GM21786 (cell line): ENCODE measurements at regions not wholly inside any gene's neighbourhood (a gene's known extent, or its start where the extent isn't known, plus 50 kb on each side); places are given as distances from the start of the nearest gene placed in this dataset.
A peak's percentile ranks its signal among the peaks of the same experiment; 100 is the strongest.

Experiments
- ATAC-seq: cut with Tn5 transposase; IDR thresholded peaks from one replicate; pipeline ENCODE4 v1.9.1; 2021; ENCODE audit not compliant: unreplicated experiment

DNA sequence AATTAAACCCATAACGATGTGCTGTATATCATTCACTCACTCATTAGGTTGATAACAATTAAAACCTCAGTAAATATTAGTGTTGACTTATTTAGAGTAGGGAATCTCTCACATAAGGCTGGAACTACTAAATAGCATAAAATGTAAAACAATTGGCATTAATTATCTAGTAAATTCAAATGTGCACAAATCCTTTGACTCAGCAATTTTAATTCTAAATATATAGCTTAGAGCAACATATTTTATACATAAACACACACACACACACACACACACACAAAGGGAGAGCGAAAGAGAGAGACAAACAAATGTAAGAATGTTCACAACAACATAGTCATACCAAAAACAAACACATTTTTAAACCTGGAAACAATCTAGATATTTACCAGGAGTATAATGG, 443.1 kb upstream of the KCNH7 start:
- no peak for ATAC-seq

DNA sequence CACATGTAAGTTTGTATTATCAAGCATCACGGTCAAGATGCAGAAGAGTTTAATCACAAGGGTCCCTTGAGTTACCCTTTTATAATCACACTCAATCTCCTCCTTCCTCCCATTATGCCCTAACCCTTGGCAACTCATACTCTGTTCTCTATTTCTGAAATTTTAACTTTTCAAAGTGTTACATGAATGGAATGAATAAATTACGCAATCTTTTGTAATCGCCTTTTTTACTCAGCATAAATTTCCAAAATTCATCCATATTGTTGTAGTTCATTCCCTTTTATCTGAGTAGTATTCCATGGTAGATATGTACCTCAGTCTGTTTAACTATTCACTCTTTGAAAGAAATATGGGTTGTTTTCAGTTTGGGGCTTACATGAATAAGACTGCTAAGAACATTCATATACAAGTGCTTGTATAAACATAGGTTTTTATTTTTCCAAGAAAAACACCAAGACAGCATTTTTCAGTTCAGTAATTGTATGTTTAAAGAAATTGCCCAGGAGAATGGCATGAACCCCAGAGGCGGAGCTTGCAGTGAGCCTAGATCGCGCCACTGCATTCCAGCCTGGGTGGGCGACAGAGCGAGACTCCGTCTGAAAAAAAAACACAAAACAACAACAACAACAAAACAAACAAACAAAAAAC, 430.9 kb upstream of the KCNH7 start:
- no peak for ATAC-seq

DNA sequence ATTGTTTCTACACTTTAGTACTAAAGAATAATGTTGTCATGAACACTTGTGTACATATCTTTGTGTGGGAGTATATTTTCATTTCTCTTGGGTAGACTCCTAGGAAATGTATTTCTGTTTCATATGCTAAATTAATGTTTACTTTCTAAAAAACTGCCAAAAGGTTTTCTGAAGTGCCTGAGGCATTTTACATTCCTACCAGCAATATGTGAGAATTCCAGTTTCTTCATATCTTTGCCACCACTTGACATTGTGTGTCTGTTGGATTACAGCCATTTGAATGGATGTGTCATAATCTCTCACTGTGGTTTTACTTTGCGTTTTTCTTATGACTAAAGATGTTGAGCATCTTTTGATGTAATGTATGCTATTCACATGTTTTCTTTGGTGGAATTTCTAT, 428.2 kb upstream of the KCNH7 start:
- ATAC-seq, result no peak

DNA sequence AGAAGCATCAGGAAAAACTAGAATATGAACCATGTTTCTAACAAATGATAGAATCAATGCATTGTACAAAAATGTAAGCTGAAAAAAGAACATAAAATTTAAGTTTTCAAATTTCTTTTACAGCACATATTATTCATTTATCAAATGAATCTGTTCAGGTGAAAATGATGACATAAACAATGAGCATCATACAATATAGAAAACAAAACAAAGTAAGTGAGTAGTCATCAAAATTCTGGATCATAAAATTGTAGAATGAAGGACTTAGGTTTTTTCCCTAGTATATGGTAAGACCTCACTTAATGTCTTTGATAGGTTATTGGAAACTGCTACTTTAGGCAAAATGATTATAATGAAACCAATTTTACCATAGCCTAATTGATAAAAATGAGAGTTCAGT, 427.0 kb upstream of the KCNH7 start:
- no peak for ATAC-seq

DNA sequence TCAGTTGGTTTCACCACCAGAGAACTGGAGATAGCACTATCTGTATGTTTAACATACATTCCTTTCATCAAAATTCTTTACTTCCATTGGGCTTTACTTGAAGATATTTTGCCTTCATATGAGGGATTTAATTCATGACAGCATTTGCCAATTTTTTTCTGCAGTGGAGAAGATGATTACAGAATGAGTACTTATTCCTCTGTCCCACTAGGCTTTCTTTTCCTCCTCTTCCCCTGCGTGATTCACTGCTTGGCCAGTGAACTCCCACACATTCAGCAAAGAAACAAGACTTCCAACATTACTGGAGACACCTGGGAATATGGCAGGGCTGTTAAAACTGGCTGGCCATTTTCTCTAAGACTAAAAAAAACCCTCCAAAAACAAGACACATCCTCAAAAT, 425.8 kb upstream of the KCNH7 start:
- no peak for ATAC-seq

DNA sequence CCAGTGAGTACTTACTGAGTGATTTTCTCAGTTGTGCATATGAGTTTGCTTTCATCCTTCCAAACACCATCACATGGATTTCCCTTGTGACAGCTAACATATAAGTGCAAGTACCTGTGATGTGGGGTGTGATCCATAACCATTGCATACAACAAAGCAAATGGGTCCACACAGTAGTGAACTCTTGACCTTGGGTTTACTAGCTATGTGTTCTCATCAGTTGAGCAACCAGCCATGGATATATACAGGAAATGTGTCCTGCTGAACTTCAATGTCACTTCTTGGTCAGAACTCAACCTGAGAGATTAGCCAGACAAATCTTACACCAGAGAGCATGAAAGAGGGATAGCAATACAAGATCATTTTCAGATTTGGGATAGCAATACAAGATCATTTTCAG, 420.9 kb upstream of the KCNH7 start:
- no peak for ATAC-seq

DNA sequence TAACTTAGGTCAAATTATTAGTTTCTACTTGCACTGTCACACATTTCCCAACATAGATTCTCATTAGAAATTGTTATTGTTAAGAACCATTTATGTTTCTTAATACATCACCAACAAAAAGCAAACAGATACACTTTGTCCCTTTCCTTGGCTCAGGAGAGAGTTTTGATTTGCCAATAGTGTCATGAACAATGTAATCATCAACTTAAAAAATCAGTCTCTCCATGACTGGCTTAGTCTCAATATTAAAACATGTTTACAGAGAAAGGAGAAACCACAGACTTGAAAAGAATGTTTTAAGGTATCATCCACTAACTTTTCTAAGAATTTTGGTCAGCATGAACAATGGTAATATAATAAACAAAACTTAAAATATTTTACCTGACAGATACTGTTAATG, 416.5 kb upstream of the KCNH7 start:
- ATAC-seq, result no peak

DNA sequence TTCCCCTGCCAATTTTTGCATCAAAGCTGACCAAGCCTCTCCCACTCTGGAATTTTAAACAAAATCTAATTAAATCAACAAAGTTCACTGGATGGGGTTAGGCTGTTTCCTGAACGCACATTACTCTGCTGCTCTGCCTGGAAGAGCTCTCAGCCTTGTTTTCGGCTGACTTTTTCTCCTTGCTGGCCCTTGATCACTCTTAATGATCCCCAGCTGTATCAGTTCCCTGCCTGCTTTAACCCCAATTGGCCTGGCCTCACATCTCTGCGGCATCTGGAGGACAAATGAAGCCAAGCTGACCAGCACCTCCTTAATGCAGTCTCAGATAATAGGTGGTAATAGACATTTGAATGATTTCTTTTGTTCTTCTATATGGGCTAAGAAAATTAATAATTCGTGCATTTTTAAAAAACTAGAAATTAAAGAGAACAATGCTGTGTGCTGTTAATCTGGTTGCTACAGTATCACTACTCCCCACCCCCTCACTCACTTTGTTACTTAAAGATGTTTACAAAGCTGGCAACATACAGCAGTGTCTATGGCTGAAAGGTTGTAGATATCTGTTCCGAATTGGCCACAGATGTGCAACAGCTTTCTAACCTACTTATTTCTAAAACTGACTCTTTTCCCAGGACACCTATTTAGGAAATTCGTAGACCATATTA, 415.2 kb upstream of the KCNH7 start:
- ATAC-seq, result no peak

DNA sequence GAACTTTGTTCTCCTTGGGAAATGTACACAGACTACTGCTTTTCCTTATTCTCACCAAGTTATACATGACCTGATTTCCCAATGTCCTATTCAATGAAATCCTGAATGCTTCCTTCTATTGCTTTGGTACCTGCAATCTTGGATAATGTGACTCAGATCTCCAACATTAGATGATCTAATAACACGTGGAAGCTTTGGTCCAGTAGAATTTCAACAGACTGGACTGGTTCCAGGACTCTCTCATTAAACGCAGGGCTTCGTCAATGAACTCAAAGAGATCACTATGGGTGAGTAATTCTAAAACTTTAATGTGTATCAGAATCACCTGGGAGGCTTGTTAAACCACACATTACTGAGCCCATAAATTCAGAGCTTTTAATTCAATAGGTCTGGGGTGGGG, 413.6 kb upstream of the KCNH7 start:
- ATAC-seq, result no peak

DNA sequence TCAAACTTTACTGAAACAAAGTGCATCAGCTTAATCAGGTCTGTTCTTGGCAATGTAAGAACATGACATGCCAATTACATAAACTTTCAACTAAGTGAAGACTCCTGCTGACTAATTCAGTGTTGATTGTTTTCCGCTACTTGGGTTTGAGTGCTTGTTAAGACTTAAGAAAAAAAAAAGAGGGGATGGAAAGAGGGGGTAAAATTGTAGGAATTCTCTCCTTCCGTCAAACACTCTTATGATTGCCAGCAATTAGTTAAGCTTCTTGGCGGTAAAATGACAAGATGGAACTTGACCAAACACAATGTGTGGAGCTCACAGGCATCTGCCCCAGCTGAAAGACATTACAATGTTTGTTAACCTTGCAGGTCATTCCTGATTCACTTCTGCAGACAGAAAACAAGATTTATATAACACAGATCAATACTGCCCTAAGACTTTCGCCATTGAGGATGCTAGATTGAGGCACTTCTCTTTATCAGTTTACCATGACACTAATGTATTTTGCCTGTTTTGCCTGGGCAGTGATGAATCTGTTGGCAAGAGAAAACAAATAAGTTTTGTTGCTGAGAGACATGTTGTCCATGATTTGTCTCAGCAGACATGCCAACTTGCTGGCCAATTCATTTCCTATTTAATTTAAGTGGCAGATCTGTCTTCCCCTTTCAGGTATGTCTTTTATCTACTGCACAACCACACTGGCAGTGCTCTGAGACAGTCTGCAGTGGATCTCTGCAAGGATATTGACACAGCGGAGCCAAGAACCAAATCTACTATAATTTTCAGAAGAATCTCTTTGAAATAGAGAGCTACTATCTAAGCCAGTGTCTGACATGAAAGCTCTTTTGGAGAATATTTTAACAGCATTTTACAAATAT, 410.0 kb upstream of the KCNH7 start:
- no peak for ATAC-seq

DNA sequence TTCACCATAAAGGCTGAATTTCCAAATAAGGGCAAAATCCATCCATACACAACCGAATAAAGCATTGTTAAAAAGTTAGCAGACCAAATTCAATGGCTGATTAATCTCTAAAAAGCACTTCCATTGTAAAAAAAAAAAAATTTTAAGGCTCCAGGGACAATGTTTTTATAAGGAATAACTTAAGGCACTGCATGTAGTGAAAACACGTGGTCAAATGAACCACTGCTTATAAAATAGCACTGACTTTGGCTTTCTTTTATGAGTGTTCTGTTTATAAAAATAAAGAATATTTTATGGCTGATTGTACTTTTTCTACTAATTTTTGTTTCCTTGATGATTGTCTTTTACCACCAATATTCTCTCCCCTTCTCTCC, 409.3 kb upstream of the KCNH7 start:
- ATAC-seq, result no peak

DNA sequence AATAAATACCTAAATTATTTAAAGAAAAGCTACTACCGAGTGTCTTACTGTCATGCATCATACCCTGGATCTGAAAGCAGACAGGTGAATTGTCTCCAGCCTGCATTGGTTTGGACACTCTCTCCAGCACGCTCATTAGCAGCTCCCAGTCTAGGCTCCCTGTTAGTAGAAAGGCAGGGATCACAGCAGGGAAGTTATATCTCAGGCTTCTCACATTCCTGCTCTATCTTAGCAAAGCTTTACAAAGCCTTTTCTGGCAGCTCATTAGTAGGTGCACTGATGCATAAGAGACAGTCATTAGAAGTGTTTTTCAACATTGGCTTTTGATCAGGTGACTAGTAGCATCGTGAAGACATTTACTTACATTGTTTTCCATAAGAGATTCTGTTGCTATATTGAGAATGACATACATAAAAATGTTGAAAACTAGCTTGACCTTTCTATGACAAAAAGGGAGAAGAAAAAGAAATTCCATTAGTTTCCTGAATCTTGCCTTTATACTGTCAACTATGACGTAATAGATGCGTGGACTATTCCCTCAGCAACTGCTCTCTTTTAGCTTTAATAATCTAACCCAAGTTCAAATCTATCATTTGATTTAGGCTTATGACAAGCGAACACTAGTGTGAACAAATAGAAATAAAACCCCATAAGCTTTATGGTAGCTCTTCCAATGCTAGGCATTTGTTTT, 408.7 kb upstream of the KCNH7 start:
- ATAC-seq, result no peak

DNA sequence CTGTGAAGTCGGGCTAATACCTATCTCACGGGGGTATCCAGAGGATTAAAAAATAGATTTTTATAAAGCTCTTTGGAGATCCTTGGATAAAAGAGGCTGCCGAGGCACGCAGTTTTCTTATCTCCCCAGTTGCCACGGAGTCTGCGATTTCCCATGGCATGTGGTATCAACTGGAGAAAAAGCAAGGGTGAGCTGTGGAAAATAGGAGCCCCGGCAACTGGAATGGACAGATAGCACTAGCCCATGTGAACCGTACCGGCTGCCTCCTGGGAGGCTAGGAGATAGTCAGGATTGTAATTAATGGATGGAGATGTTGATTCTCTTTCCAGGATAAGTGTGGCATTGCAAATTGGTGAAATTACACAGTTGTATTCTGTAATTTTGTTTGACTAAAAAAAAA, 407.6 kb upstream of the KCNH7 start:
- ATAC-seq, result no peak

DNA sequence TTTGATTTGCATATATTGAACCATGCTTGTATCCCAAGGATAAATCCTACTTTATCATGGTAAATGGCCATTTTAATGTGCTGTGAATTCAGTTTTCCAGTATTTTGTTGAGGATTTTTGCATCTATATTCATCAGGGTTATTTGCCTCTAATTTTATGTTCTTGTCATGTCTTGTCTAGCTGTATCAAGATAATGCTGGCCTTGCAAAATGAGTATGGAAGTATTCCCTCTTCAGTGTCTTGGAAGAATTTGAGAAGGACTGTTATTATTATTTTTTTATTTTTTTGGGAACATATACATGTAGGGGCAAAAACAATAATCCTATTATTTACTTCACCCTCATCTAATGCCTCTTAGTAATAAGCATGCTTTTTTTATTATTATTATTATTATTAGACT, 398.0 kb upstream of the KCNH7 start:
- ATAC-seq, result no peak

DNA sequence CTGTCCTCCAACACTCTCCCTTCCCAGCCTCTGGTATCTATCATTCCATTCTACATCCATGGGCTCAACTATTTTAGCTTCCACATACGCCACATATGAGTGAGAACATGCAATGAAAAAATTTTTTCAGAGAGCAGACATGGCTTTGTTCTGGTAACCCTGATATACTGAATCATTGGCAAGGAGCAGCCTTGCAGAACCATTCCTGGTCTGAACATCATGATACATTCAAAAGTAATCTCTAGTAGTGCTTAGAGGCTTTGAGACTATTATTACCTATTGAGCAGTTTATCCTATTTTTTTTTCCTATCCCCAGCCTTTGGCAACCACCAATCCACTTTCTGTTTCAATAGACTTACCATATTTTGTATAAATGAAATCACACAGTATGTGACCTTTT, 393.1 kb upstream of the KCNH7 start:
- ATAC-seq, result no peak

DNA sequence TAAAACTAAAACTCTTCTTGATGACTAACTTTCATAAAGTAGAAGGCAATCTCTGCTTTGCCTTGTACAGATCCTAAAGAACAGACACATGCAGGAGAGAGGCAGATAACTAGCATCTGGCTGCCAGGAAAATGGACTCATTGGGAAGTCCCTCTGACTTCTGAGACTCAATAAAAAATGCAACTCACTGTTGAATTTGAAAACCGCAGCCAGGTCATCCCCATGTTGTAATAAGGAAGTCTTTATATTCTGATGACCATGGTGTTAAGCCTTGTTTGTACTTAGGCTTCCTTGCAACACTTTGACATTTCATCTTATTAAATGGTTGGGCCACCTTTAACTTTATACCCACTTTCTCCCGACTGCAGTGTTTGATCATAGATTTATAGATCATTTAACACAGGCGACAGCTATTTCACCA, 375.1 kb upstream of the KCNH7 start:
- peak; percentile 51 for ATAC-seq

DNA sequence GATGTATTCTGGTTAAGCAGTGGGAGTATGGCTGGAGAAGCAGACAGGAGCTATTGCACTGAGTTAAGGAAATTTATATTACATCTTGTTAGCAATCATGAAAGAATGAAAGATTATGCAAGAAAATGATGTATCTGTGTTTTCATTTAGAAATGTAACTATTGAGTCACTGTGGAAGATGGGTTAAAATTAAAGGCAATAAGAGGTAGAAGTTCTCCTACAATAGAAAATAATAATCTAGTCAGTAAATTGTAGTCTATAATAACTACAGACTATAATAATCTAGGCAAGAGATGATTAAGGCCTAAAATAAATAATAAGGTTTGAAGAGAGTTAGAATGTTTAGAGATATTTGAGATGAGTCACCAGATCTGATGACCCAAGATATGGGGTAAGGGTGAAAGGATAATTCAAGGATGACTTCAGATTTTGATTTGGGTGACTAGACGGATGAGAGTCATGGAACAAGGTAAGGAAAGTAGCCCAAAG, 371.9 kb upstream of the KCNH7 start:
- ATAC-seq, result no peak

DNA sequence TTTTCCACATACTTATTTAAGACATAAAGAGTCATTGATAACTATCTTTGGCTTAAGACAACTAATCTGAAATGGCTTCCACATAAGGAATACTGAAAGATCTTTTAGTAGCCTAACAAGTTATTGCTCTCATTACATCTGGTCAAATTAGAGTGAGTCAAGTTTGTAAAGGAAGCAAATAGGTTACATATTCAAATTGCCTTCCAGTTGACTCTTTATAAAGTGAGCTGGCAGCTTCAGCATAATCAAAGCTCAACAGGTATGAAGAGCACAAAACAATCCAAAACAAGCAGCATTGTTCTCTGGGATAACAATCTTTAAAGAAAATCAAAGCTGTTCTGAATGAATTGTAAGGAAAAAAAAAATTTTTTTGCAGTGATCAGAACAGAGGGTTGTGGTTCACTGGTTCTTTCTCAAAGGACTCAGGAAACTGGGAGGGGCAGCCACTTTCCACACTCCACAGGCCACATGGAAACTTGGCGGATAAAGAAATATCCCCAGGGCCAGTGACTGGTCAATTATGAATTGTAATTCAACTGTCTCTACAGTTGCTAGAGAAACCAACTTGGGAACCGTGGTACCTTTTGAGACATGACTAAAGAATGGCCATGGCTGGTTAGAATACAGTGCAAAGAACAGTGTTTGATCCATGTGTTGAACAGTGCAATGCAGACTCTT, 369.3 kb upstream of the KCNH7 start:
- ATAC-seq, result no peak

DNA sequence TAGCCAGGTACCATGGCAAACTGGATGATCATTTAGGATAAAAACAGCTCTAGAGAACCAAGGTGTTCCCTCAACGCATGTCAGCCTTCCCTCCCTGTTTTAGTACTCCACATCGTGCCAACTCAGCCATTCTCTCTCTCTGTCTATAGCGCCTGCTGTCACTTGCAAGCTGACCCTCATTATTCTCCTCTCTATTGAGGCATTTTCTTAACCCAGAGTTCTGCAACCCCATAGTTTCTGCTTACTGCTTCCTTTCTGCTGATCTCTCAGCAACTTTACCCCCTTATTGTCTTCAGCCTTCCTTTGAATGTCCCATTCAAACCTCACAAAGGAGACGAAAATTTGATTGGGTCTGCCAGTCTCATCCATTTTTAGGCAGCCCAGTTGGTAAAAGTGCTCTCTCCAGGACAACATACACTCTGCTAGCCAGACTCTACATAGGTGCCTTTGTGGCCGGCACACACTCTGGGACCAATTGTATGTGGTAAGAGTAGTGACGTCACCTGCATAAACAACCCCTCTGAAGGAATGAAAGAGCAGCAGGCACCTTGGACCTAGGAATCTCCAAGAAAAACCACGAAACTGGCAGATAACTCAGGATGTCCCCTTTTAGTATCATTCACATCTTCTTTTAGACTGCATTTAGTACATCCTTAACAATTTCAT, 367.2 kb upstream of the KCNH7 start:
- no peak for ATAC-seq

DNA sequence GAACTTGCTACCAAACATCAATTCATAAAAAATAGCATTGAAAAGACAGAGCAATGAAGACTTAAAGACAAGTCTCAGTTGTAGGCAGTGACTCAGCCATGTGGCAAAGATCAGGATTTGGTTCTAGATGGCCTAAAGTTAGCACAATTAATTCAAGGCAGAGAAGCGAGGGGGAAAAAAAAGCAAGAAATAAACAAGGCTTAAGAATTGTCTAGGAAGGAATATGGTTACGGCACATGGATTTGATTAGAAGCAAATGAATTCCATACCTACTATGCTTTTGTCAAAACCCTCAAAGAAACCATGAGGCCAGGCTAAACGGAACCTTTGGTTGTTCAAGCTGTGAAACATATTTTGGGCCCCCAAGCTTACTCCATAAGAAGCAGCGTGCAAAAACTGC, 362.2 kb upstream of the KCNH7 start:
- no peak for ATAC-seq
